GM19025 (cell line): ENCODE measurements at regions not wholly inside any gene's neighbourhood (a gene's known extent, or its start where the extent isn't known, plus 50 kb on each side); places are given as distances from the start of the nearest gene placed in this dataset.
"Not testable (repeated sequence)": the region's sequence is repeated elsewhere in the genome, so short reads cannot be mapped to it uniquely, and the experiment has no call there.

ENCODE experiments used
- ATAC-seq: cut with Tn5 transposase; IDR thresholded peaks from one replicate; pipeline ENCODE4 v1.9.1; 2021; ENCODE audit warnings: mild to moderate bottlenecking, low read depth, moderate library complexity; ENCODE audit not compliant: unreplicated experiment

DNA sequence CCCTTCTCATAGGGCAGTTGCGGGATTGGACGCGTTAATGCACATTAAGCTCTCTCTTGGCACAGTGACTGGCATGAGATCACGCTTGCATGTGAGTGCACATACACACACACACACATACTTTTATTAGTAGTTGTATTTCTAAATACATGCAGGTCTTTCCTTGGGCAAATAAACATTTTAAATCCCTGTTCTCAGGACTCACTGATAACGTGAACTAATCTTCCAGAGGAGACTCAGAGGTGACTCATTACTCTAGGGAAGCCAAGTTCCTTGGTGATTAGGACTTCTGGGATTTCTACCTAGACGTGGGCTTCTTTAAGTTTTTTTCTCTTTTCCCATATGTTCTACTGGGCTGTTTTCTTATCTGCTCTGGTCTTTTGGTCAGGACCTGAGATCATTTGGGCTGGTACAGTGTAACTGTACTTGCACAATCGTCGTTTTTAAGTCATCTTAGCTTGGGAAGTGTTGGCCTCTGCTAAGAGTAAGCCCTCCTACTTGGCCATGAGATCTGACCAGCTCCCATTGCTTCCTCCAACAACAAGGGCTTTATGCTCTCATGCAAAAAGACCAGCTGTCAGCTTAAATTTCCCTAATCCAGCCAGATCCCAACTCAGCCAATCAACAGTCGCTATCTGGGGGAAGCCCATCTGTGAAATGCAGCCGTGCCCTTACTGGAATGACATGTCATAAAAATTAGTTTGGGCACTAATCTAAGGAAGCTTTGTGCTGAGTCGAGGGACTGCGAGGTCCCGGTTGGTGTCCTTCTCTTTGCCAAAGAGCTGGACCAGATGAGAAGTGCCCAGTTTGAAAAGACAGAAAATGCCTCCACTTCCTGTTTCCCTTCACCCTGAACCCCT is 176.4 kb upstream of the ANKRD55 start:
- no peak for ATAC-seq

DNA sequence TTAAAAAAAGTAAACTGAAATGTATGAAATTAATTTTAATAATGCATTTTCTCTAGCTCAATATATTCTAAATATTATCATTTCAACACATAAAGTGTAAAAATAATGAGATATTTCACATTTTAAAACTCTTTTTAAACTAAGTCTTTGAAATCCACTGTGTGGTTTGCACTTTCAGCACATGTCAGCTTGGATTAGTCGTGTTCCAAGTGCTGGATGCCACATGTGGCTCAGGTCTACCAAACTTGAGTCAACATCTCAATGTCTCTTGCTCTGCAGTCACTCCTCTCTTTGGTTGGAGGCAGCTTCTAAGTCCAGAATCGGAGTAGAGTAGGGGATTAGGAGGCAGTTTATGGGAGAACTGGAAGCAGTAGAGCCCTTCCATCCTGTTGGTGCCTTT is 173.7 kb upstream of the ANKRD55 start:
- ATAC-seq, result no peak

DNA sequence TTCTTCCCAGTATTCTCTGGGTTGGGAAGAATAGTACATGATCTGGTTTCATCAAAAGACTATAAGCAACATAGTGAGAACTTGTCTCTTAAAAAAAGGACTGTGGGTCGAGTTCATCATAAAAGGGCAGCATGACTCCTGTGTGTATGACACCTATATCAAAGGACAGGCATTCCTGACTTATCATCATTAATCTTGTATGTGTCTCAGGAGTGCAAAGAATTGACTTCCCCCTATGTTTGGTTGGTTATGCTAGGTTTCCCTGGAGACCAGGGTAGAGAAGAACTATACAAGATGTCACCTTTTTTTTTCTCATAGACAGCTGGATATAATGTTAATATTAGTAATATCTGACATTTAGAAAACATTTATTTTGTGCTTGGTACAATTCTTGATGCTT is 173.1 kb upstream of the ANKRD55 start:
- ATAC-seq, result no peak

DNA sequence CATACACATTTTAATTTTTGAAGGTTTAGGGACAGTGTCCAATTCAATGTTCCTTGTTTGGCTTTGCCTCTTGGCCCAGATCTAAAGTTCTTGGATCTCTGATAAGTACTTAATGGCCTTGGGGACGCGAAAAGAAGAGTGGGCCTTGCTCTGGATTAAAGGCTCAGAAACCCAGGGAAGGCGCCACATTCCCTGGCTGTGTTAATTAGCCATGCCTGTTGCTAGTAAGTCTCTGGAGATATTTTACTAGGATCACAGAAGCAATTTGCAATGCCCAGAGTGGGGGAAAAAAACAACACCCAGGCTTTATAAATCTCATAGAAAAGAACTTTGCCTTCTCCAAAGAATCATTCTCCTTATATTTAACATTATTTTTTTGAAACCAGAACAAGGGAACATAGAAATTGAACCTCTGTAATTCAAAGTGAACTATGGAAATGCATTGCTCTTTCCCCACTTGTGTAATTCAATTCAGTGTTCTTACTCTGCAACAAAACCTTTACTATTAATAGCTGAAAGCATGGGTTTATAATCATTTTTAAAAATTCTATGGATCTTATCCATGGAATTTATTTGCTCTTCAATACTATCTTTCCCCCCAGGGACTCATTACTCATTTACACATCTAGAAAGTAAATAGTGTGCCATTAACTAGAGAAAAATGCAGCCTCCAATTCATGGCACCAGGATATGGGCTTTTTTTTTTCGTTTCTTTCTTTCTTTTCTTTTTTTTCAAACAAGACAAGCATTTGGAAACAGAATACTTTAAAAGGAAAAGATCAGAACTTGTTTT is 172.2 kb upstream of the ANKRD55 start:
- no peak for ATAC-seq

DNA sequence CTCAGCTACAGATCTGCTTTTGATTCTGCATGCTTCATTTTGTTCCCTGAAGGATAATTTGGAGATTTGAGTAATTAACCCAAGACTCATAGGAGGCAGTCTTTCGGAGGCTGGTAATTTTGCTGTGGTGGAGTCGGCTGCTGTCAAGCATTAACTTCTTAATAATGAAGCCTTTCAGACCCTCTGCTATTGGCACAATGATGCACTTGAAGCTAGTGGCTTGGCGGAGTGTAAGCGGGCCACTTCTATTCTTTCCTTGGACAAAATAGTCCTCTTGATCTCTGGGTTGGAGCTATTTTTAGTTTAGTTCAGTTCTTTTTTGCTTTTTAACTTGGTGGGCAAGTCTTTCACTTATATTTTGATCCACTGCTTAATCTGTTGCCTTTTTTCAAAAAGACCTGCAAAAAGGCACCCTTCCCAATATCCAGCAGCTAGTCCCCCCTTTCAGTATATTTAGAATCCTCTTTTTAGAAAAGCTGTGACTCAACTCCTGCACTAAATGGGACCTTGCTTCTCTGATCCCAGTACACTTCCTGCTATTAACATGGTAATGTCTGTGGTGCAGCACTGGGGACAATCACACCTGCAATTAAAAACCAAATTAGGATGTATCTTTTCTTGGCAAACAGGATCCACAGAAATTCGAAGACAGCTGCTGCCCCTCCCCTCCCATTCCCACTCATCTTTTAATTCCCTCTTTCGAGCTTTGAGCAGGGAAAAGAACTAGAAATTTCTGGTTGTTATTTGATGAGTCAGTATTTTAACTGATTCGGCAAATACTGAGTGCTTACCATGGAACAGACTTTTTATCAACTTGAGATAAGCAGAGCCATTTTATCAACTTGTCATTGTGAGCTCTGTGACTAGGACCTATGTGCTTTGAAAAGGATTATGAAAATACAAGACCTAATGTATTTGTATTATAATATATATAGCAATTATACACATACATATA is 169.4 kb upstream of the ANKRD55 start:
- no peak for ATAC-seq

DNA sequence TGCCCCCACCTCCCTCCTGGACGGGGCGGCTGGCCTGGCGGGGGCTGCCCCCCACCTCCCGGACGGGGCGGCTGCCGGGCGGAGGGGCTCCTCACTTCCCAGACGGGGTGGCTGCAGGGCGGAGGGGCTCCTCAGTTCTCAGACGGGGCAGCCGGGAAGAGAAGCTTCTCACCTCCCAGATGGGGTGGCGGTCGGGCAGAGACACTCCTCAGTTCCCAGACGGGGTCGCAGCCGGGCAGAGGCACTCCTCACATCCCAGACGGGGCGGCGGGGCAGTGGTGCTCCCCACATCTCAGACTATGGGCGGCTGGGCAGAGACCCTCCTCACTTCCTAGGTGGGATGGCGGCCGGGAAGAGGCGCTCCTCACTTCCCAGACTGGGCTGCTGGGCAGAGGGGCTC is 164.7 kb upstream of the ANKRD55 start:
- ATAC-seq, result not testable (repeated sequence)

DNA sequence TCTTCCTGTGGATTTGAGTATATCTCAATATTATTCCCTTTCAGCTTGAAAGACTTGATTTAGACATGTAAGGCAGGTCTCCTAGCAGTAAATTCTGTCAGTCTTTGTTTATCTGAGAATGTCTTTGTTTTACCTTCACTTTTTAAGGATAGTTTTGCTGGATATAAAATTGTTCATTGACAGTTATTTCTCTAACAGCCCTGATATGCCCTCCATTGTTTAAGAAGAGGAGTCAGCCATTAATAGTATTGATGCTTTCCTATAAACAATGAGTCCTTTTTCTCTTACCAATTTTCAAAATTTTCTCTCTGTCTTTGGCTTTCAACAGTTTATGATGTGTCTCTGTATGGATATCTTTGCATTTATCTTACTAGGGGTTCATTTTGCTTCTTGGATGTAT is 163.5 kb upstream of the ANKRD55 start:
- no peak for ATAC-seq

DNA sequence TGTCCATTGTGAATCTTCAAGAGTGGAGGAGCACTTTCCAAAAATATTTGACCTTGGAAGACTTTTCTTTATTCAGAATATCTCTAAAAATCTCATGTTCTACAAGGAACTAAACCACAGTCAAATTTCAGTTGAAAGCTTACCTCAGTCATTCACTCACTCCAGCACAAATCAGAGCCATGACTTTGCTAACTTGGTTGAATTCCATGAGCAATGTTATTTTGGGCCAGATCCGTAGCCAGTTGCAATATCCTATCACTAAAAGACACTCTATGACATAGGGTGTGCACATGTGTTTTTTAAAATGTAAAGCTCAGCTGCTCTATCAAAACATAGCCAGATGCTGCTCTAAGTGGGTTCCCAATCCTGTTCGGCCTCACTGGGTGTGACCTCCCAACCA is 156.1 kb upstream of the ANKRD55 start:
- ATAC-seq, result no peak

DNA sequence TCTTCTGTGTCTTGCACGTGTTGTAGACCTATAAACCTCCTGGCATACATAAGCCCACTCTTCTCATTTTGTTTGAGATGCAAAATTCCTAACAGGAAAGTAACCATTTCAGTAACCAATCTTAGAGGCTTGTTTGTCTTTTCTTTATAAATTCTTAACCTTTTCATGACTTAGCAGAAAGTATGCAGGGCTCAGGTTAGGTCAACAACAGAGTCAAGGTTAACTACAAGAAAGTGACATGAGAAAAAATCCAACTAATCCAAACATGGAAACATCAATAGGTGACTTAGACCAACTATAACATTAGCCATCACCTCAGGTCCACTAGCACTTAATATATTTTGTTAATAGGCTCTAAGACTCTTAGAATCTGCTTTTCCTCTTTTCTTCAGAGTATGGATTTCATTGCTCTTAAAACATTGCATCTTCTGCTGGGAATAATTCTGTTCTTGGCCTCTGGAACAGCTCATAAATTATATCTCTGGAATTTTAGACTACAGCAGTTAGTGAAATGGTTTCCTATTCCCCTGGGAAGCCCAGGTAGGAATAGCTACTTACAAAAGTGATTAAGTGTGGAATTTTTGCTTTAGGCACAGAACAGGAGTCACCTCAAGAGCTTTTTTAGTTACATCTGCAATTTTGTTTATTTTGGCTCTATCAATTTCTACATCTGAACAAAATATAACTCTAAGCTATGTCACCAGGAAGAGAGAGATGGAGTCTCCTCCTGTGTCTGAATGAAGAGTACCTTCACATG is 155.3 kb upstream of the ANKRD55 start:
- ATAC-seq, result no peak

DNA sequence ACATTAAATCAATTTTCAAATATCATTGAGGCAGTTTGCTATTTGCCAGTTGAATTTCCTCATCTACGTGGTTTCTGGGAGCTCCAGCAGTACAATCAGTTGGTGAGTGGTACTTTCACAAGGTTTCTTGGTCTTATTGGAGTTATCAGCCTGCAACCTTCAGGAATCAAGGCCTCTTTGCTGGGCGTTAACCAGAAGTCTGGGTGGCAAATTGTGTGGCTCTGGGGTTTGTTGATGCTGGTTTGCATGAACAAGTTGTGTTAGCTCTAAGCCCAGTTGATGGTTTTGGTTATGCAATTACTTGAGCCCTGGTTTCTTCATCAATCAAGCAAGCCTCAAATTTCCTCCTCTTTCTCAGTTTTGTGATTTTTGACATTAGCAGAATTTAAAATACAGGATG is 152.9 kb upstream of the ANKRD55 start:
- no peak for ATAC-seq

DNA sequence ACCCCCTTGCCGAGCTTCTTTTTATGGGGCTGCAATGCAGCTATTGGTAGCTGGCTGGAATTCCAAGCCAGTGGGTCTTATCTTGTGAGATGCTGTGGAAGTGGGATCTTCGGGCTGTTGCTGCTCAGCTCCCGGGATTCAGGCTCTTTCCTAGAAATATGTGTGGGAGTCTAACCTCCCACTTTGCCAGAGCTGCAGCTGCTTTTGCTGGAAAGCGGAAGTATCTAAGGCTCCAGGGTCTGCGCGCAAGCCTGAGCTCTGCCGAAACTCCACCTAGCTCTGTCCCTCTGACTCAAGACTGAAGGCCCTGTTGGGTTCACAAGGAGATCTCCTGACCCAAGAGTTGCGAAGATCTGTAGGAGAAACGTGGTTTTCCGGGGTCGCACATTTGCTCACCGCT is 151.1 kb upstream of the ANKRD55 start:
- ATAC-seq, result no peak

DNA sequence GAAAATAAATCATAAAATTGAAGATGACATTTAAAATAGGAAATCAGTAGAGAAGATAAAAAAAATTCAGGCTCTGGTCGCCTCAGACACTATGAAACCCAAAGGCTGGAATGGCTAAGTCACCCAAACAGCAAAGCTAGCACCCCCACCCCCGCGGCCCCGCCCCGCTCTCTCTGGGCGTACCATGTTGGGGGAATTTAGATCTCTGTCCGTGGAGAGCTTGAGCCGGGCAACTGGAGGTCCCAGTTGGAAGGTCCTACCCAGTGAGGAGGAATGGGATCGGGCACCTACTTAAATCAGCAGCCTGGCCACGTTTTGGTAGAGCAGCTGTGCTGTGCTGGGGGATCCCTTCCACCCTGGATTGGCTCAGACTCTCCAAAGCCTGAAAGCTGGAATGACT is 150.6 kb upstream of the ANKRD55 start:
- ATAC-seq, result no peak

DNA sequence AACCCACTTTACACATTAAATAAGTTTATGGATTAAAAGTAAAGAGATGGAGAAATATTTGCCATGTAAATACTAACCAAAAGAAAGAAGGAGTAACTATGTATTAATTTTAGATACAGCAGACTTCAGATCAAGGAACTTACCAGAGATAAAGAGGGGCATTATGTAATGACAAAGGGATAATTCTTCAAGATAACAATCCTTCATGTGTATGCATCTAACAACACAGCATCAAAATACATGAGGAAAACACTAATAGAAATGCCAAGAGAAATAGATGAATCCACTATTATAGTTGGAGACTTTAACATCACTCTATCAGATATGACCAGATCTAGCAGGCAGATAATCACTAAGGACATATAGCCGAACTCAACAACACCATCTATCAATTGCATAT is 149.8 kb upstream of the ANKRD55 start:
- ATAC-seq, result no peak

DNA sequence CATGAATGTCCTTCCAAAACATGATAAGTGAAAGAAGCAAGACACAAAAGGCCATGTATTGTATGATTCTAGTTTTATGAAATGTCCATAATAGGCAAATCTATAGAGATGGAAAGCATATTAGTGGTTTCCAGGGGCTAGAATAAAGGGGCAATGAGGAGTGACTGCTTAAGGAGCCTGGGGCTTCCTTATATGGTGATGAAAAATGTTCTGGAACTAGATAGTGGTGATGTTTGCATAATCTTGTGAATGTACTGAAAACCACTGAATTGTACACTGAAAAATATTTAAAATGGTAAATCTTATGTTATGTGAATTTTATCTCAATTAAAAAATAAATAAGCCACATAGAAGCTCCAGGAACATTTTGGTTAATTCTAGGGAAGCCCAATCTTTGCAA is 144.4 kb upstream of the ANKRD55 start:
- ATAC-seq, result no peak

DNA sequence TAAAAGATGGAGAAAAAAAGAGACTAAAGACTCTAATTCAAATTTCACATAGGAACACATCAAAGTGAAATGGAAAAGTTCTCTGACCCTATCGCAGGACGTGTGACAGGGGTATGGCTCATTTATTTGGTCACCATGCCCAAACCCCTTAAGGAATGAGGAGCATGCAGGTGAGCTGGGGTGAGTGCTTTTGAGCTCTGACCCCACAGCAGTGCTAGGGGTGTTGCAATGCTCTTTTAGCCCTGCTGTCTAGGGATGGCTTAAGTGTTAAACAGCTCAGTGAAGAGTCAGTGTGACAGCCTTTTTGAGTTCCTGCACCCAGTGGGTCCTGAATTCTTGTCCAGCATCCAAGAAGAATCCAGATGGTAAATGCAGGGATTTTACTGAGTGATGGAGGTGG is 143.0 kb upstream of the ANKRD55 start:
- ATAC-seq, result no peak

DNA sequence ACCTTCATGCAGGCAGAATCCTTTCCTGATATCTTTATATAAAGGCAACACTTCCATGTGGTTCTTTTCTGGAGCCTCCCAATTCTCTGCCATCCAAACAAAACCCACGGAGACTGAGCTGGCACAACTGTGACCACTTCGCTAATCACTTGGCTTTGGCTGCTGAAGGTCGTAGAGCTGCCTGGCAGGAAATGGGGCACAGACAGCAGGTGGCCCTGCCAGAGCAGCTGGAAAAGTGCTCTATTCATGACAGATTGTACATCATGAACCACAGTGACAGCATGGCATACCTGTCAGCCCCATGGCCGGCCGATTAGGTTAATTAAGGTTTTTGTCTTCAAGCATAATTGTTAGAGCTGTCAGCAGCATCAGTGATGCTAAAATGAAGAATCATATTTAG is 141.9 kb upstream of the ANKRD55 start:
- ATAC-seq, result no peak

DNA sequence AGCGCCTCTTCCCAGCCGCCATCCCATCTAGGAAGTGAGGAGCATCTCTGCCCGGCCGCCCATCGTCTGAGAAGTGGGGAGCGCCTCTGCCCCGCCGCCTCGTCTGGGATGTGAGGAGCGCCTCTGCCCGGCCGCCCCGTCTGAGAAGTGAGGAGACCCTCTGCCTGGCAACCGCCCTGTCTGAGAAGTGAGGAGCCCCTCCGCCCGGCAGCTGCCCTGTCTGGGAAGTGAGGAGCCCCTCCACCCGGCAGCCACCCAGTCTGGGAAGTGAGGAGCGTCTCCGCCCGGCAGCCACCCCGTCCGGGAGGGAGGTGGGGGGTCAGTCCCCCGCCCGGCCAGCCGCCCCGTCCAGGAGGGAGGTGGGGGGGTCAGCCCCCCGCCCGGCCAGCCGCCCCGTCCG is 139.4 kb upstream of the ANKRD55 start:
- not testable (repeated sequence) for ATAC-seq

DNA sequence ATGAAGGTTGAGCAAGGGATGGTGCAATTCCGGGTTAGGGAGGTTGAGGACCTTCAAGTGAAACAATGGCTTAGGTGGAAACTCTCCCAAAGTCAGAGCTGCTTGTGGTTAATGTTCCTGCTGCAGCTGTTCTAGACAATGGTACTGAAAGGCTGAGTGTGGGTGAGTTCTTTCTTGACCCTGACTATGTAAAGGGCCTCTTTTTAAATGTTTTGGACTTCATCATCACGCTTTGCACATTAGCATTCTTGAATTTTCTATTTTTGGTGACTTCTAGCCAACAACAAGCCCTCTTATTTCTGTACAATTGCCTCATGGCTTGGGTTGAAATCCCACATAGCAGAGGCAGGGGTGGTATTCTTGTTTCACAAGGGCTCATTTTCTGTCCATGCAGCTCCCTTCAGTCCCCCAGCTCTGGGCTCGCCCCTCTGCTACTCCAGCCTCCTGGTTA is 136.3 kb upstream of the ANKRD55 start:
- ATAC-seq, result no peak

DNA sequence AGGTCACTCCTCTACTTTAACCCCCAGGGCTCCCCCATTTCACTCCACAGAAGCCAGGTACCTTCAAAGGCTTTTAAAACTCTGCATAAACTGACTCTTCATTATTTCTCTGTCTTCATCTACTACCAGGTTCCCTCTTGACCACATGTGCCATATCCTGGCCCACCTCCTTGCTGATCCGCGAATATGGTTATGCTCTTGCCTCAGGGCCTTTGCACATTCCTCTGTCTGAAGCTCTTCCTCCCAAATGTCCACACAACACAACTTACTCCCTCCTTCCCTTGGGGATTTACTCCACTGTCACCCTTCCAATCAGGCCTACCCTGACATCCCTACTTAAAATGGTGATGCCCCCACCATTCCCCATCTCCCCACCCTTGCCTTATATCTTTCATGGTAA is 134.6 kb upstream of the ANKRD55 start:
- no peak for ATAC-seq

DNA sequence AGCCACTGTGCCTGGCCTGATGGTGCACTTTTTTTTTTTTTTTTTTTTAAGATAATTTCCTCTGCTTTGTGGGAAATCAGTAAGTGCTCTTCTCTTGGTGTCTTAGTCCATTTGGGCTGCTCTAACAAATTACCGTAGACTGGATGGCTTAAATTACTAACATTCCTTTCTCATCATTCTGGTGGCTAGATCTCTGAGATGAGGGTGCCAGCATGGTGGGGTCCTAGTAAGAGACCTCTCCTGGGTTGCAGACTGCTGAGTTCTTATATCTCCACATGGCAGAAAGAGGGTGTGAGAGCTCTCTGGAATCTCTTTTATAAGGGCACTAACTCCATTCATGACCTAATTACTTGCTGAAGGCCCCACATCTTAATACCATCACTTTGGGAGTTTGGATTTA is 133.9 kb upstream of the ANKRD55 start:
- no peak for ATAC-seq
